DMS114 treated with DMSO at 0.1 percent for 48 hours (cell line): ENCODE measurements at regions not wholly inside any gene's neighbourhood (a gene's known extent, or its start where the extent isn't known, plus 50 kb on each side); places are given as distances from the start of the nearest gene placed in this dataset.
"Not testable (repeated sequence)": the region's sequence is repeated elsewhere in the genome, so short reads cannot be mapped to it uniquely, and the experiment has no call there.

Experiments used
- DNase-seq: peaks from one replicate; lab custom pipeline; 2025; ENCODE audit not compliant: unreplicated experiment; lab: John Stamatoyannopoulos, UW

- DNase-seq: no peak
Observed at GRCh38 chr13:84816567-84817105, 934.4 kb upstream of the SLITRK1 start.

DNA sequence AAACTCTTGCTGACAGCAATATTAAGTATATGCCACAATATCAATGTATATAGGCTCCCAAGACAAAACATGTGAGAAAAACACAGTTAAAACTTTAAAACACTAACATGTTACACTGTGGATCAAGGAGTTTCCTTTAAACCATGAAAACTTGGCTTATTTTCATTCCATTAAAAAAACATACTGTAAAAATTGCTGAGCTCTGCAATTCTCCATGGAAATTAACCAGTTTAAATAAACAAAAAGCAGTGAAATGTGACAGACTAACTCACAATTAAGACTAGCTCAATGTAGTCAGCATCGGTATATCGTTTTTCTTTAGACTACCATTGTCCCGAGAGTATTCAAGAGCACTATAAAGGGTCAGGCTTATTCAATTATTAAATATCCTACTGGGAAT lies 930.5 kb upstream of the SLITRK1 start:
- DNase-seq: no peak

DNA sequence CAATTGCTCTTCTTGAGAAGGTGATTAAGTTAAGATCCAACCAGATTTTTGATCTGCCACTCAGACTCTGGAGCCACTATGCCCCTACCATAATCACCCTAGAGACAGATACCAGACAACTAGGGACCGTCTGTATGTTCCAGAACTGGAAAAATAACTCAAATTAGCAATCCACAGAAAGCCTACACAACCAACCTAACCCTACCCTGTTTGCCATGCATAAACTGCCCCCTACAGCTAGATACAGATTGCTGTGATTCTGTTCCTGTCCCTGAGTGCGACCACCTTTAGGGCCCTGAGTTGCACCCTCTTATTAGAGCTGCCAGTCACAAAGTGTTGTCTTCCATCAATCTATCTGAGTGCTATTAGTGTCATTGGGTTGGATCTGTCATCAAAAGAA lies 929.8 kb upstream of the SLITRK1 start:
- DNase-seq: no peak

DNA sequence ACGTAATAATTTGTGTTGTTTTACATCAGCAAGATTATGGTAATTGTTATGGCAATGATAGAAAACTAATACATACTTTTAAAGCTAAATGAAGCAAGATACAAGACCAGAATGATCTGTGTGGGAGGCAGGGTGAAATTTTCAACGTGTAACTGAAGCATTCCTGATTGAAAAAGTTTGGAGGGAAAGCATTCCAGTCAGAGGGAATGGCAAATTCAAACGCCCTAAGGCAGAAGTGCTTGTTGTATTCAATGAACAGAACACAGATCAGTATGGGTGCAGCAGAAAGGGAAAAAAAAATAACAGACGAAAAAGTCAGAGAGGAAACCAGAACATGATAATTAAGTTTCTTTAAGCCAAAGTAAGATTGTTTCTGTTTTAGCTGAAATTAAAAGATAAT lies 928.5 kb upstream of the SLITRK1 start:
- no peak for DNase-seq

- DNase-seq: no peak
Observed at GRCh38 chr13:84802073-84802472, 919.8 kb upstream of the SLITRK1 start.

DNA sequence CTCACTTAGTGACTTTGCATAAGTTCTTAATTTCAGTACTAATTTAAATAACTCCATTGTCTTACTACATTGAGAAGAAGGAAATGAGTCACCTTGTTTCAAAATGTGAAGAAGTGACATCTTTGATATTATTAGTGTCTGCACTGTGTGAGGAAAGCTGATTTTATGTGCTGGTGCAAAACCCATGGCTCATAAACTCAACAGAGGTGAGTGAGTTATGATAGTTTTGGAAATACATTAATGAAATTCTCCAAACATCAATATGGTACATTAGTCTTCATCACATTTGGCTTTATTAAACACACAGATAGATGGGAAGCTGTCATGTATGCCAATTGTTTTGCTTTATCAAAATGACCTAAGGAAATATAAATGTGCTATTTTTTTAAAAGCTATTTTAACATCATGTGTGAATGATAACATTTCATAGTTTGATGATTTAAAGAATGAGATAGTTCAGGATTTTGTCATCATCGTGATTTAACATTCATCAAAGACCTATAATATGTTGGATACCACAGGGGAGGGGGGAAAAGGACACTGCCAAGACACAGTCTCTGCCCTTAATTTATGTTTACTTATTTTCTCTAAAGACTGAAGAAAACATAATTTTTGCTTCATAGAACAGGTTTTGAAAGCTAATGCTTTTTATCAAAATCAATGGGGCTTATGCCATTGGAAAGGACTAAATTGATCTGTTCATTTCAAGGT lies 902.3 kb upstream of the SLITRK1 start:
- DNase-seq: no peak

- DNase-seq: no peak
Observed at GRCh38 chr13:84777316-84777715, 895.0 kb upstream of the SLITRK1 start.

DNA sequence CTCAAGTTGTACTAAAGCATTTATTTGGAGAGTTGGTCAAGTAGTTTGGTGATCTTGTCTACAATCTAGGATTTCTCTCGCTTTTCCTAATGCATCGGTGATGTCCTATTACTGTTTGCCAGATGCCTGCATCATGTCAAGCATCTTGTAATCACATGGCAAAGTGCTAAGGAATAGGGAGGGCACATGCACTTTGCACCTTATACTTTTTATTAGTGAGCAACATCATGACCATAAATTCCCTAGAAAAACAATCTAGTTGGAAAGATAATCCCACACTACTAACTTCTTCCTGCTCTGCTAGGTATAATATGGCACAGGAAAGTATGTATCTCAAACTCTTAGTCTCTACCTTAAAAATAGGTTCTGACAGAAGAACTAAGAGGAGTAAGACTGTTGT lies 894.3 kb upstream of the SLITRK1 start:
- no peak for DNase-seq

DNA sequence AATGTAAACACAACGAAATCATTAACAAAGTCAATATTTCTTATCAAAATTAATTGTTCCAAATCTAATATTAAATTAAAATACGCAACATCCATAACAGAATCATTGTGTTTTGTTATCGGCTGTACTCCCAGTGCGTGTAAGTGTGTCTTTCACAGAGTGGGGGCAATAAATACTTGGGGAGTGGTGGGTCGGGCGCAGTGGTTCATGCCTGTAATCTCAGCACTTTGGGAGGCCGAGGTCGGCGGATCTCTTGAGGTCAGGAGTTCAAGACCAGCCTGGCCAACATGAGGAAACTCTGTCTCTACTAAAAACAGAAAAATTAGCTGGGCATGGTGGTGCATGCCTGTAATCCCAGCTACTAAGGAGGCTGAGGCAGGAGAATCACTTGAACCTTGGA lies 893.6 kb upstream of the SLITRK1 start:
- not testable (repeated sequence) for DNase-seq

- no peak for DNase-seq
Observed at GRCh38 chr13:84774111-84774510, 891.8 kb upstream of the SLITRK1 start.

- no peak for DNase-seq
Observed at GRCh38 chr13:84760956-84761355, 878.7 kb upstream of the SLITRK1 start.

DNA sequence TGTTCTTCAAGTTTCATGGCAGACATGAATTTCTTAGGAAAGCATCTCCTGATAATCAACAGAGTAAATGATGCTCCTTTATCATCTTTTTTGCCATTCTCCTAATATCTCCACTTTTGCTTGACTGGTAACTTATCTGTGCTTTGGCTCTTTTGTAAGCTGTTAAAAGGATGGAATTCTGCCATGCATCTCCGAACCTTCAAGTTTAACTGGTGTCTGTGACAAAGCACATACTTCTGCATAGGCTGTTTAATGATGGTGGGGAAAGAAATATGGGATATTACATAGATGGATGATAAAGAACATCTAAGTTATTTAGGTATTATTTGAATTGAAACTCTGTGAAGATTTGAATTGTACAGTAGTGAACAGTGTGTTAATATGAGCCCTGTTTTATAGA lies 866.9 kb upstream of the SLITRK1 start:
- DNase-seq: no peak

- no peak for DNase-seq
Observed at GRCh38 chr13:84745051-84745551, 862.8 kb upstream of the SLITRK1 start.

DNA sequence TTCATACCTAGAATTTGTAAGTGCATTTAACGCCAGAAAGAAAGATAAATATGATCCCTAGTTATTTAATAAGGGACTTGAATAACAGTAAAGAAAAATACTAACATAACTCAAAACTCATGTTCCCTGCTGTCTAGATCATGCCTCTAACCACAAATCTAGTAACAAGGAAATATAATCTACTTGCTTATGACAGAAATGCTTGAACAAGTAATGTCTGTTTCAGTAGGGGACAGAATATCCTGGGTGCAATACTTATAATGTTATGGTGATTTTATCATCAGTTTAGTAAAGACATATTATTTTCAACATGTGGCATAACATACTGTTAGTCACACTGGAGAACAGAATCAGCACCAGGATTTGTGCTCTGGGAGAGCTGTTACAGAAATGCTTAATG lies 861.9 kb upstream of the SLITRK1 start:
- no peak for DNase-seq

- no peak for DNase-seq
Observed at GRCh38 chr13:84741253-84741652, 859.0 kb upstream of the SLITRK1 start.

- no peak for DNase-seq
Observed at GRCh38 chr13:84739021-84739420, 856.7 kb upstream of the SLITRK1 start.

DNA sequence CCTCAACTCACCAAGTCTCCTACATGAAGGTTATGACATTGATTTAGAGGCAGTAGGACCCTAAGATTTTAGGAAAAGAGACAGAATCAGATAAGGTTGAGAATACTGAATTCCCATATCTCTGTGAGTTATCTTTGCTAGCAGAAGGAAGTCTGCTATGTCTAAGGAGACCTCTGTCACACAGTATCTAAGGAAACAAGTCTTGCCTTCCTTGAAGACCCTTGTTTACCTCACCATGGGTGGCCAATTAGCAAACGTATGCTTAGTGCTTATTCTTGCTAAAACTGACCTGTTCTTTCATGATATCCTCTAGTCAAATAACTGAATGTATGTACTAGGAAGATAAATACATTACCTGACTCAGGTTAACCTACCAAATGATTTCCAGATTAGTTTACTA lies 855.4 kb upstream of the SLITRK1 start:
- DNase-seq: no peak

- DNase-seq: no peak
Observed at GRCh38 chr13:84730376-84730775, 848.1 kb upstream of the SLITRK1 start.

DNA sequence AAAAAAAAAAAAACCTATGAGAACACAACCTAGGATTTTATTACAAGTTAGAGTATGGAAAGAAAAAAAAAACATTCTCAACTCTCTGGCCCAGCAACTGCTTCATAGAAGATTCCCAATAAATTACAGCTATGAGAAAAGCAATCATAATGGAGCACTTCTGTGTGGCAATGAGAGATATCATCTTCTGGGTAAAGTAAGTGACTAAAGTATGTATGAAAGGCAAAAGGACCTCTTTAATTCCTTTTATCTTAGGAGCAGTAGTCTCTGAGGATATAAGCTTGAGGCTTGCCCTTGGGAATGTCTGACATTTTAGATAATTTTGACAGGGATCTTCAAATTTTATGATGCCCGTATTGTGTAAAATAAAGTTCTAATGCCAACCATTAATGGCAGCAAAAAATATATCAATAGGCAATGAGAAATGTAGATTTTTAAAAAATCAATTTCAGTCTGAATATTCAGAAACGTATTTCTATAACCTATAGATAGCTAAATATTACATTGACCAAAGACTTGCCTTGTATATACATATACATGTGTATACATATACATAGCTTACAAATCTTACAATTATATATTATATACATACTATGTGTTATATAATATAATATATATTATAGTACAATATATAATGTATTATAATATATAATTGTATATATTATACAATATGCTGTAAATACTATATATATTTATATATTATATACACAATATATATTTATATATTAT lies 823.9 kb upstream of the SLITRK1 start:
- DNase-seq: no peak

GRCh38 chr13:84702174-84702573 lies 819.9 kb upstream of the SLITRK1 start:
- no peak for DNase-seq

GRCh38 chr13:84697591-84697990 lies 815.3 kb upstream of the SLITRK1 start:
- not testable (repeated sequence) for DNase-seq

DNA sequence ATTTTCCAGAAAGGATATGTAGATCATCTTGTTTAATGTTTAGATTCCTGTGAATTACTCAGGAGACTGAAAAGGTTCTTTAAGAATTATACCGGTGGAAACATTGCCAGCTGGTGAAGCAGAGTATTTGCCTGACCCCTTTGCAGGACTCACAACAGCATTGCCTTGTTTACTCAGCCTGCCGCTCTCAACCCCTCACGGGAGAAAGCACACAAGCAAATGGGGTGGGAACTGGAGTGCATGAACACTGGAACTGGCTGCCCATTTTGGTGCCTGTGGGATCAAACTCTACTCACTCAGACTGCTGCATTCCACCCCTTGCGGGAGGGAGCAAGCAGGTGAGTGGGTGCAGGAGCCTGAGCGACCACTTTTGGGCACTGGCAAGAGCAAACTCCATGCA lies 804.7 kb upstream of the SLITRK1 start:
- no peak for DNase-seq
